GM23248 (cell line): ENCODE measurements at regions not wholly inside any gene's neighbourhood (a gene's known extent, or its start where the extent isn't known, plus 50 kb on each side); places are given as distances from the start of the nearest gene placed in this dataset.

Source experiments
- DNase-seq: peaks from one replicate; pipeline ENCODE4 v3.0.0-alpha.2; 2015
- H2AFZ ChIP-seq: fragments of 200-600 bp; sonication (generic); 2 replicates; pipeline ENCODE4 v1.6.1; 2016; ENCODE audit warnings: antibody characterized with exemption
- H3F3A ChIP-seq: fragments of 200-600 bp; sonication (generic); 2 replicates; pipeline ENCODE4 v1.6.1; 2016; ENCODE audit warnings: mild to moderate bottlenecking, antibody characterized with exemption, mixed run types; ENCODE audit not compliant: insufficient read depth
- H3K27ac ChIP-seq: fragments of 200-600 bp; sonication (generic); 2 replicates; pipeline ENCODE4 v1.5.1; 2016; ENCODE audit warnings: mild to moderate bottlenecking
- H3K27me3 ChIP-seq: fragments of 200-600 bp; sonication (generic); replicated peaks from 2 replicates; pipeline ENCODE4 v1.6.1; 2016; ENCODE audit warnings: mild to moderate bottlenecking; ENCODE audit not compliant: insufficient read depth
- H3K36me3 ChIP-seq: fragments of 200-600 bp; sonication (generic); 2 replicates; pipeline ENCODE4 v1.6.1; 2016; ENCODE audit warnings: low read depth, mild to moderate bottlenecking
- H3K4me1 ChIP-seq: fragments of 200-600 bp; sonication (generic); 2 replicates; pipeline ENCODE4 v1.6.1; 2016; ENCODE audit warnings: mild to moderate bottlenecking; ENCODE audit not compliant: insufficient read depth
- H3K4me2 ChIP-seq: fragments of 200-600 bp; sonication (generic); one replicate; pipeline ENCODE4 v1.6.1; 2016; ENCODE audit warnings: mild to moderate bottlenecking; ENCODE audit not compliant: unreplicated experiment
- H3K4me3 ChIP-seq: fragments of 200-600 bp; sonication (generic); 2 replicates; pipeline ENCODE4 v1.5.1; 2016; ENCODE audit warnings: mild to moderate bottlenecking
- H3K79me2 ChIP-seq: fragments of 200-600 bp; sonication (generic); 2 replicates; pipeline ENCODE4 v1.6.1; 2016; ENCODE audit warnings: mild to moderate bottlenecking; ENCODE audit not compliant: insufficient read depth
- H3K9ac ChIP-seq: fragments of 200-600 bp; sonication (generic); 2 replicates; pipeline ENCODE4 v1.6.1; 2016; ENCODE audit warnings: mild to moderate bottlenecking
- H3K9me2 ChIP-seq: fragments of 200-600 bp; sonication (generic); 2 replicates; pipeline ENCODE4 v1.6.1; 2016; ENCODE audit warnings: mixed run types, mild to moderate bottlenecking, moderate library complexity; ENCODE audit not compliant: insufficient read depth
- H3K9me3 ChIP-seq: fragments of 200-600 bp; sonication (generic); one replicate; pipeline ENCODE4 v1.6.1; 2017; ENCODE audit warnings: low read depth
- H4K20me1 ChIP-seq: fragments of 200-600 bp; sonication (generic); 2 replicates; pipeline ENCODE4 v1.6.0; 2016; ENCODE audit not compliant: insufficient read depth
- EZH2 ChIP-seq: fragments of 200-600 bp; sonication (generic); IDR thresholded peaks from 2 replicates; pipeline ENCODE4 v1.6.1; 2018; ENCODE audit warnings: antibody characterized with exemption, mild to moderate bottlenecking; ENCODE audit not compliant: insufficient read depth, poor library complexity, severe bottlenecking
- EZH2phosphoT487 ChIP-seq: fragments of 200-600 bp; sonication (generic); IDR thresholded peaks from 2 replicates; pipeline ENCODE4 v1.6.1; 2018; ENCODE audit warnings: antibody characterized with exemption, moderate library complexity, mild to moderate bottlenecking, low read depth; ENCODE audit not compliant: insufficient read depth
- WGBS, 2 experiments: methylation state at CpG; one replicate each; pipeline ENCODE4 v1.1.6; 2015 to 2017; ENCODE audit warnings: low lambda C conversion rate in 2 of 2, low coverage in 1 of 2; ENCODE audit errors: missing lambda C conversion rate in 2 of 2; 5-methylcytosine and 5-hydroxymethylcytosine counted together
- in situ Hi-C: fragments of 300-500 bp; cut with MboI; formaldehyde crosslinking; loops from 2 replicates; pipeline ENCODE4 v1.15.0; 2020

DNA sequence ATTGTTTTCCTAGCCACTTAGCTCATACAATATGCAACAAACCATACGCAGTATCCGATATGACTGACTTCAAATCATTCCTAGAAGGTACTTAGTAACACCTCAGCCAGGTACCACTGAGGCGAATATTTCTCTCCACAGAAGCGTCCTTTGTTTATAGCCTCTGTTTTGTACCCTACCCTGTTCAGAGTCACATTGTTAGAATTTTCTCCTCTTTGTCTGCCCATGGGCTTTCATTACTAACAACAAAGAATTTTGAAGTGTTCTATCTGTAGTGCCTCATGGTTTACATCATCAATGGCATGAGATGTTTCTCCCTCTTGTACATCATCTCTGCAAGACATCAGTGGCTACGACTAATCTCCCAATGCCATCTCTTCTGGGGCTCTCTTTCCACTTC lies 212.4 kb upstream of the GLI3 start:
- no peaks in the 10 kb centered on the region for H4K20me1 ChIP-seq

DNA sequence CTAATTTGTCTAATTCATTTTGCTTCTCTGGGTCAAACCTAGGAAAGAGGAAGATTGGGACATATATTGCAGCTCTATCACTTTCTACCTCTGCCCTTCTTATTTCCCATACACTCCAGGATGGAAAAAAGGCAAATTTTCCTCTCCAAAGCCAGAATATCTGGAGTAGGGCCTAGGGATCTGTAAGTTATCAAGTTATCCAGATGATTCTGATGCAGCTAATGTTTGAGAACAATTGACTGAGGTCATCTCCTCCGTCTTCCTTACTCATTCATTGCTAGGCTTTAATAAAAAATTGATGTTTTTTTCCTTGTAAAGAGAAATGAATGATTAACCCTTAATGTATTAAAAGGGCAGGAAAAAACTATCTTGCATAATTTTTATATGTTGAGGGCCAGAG lies 211.9 kb upstream of the GLI3 start:
- no peak for TF ChIP-seq EZH2phosphoT487
- no peak for TF ChIP-seq EZH2
- H3K4me2 ChIP-seq, result no peak overlapping the region
- H3K27me3 ChIP-seq, result peaks cover 7% of the 10 kb centered on the region; the same call in 1 of the 2 replicates
- no peaks in the 10 kb centered on the region for H3K79me2 ChIP-seq
- no peaks in the 10 kb centered on the region for H3K36me3 ChIP-seq
- no peaks in the 10 kb centered on the region for H3F3A ChIP-seq
- H3K9ac ChIP-seq, result no peak overlapping the region
- no peak for DNase-seq
- no peaks in the 10 kb centered on the region for H4K20me1 ChIP-seq
- H3K9me2 ChIP-seq, result no peaks in the 10 kb centered on the region
- H3K9me3 ChIP-seq, result no peaks in the 10 kb centered on the region
- no peak overlapping the region for H3K4me3 ChIP-seq
- H2AFZ ChIP-seq, result no peak overlapping the region
- in situ Hi-C loops, result no loop called here
- no peak overlapping the region for H3K27ac ChIP-seq
- peaks cover 6% of the 10 kb centered on the region; the same call in 1 of the 2 replicates for H3K4me1 ChIP-seq
- WGBS, 2 experiments, result 22 to 24% methylated on average over 1 of the region's 1 CpG

More for the DNA sequence above, 212.4 kb upstream of the GLI3 start:
- Histone ChIP-seq H3K9ac (no peak overlapping the region), H3K4me1 (peaks cover 6% of the 10 kb centered on the region; the same call in 1 of the 2 replicates), H3K9me2 (no peaks in the 10 kb centered on the region), H3K79me2 (no peaks in the 10 kb centered on the region), H3K4me2 (no peak overlapping the region), H2AFZ (no peak overlapping the region), H3K27ac (no peak overlapping the region), H3K4me3 (no peak overlapping the region), H3F3A (no peaks in the 10 kb centered on the region), H3K9me3 (no peaks in the 10 kb centered on the region), H3K27me3 (peaks cover 11% of the 10 kb centered on the region; the same call in 1 of the 2 replicates), H3K36me3 (no peaks in the 10 kb centered on the region)
- whole genome bisulfite sequencing, 2 experiments, result 63% methylated on average over 5 of the region's 5 CpGs
- TF ChIP-seq EZH2phosphoT487 (no peak), EZH2 (no peak)
- no peak for DNase-seq
- in situ Hi-C loops, result no loop called here

DNA sequence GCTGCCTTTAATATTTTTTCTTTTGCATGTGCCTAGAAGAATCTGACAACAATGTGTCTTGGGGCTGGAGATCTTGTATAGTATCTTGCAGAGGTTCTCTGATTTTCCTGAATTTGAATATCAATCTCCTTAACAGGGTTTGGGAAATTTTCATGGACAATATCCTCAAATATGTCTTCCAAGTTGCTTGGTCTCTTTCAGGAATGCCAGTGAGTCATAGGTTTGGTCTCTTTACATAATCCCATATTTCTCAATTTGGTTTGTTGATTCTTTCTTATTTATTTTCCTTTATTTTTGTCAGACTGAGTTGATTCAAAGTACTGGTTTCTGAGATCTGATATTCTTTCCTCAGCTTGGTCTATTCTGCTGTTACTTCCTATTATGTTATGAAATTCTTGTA lies 208.7 kb upstream of the GLI3 start:
- TF ChIP-seq EZH2phosphoT487 (no peak), EZH2 (no peak)
- Histone ChIP-seq H3K4me1 (peaks cover 6% of the 10 kb centered on the region; the same call in 1 of the 2 replicates), H3K27ac (no peak overlapping the region), H2AFZ (no peak overlapping the region), H3K4me2 (no peak overlapping the region), H3K36me3 (no peaks in the 10 kb centered on the region), H3K9me3 (no peaks in the 10 kb centered on the region), H3K79me2 (no peaks in the 10 kb centered on the region), H3K27me3 (peaks cover 4% of the 10 kb centered on the region; the same call in 1 of the 2 replicates), H3K9me2 (no peaks in the 10 kb centered on the region), H3F3A (no peaks in the 10 kb centered on the region), H3K4me3 (no peak overlapping the region), H3K9ac (no peak overlapping the region), H4K20me1 (no peaks in the 10 kb centered on the region)
- in situ Hi-C loops, result no loop called here
- DNase-seq, result peak; percentile 44

DNA sequence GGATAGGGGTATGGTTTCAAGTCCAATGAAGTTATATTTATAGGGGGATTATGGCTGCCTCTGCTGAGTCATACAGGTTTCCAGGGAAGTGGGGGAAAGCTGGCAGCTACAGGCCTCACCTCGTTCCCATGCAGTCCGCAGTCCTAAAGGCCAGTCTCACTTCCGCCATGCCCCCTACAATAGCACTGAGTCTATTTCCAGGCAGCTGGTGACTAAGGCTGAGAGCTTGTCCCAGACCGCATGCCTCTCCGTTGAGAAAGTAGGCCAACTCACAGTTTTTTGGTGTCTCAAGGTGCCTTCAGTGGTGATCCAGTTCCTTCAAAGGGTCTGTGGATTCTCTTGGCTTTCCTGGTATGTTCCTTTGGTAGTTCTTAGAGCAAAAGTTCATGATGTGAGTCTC lies 203.9 kb upstream of the GLI3 start:
- Histone ChIP-seq H2AFZ (no peak overlapping the region), H3K9me3 (peaks cover 3% of the 10 kb centered on the region), H3K27ac (no peak overlapping the region), H3K9me2 (no peaks in the 10 kb centered on the region), H3K9ac (no peak overlapping the region), H3K4me2 (no peak overlapping the region), H3K36me3 (no peaks in the 10 kb centered on the region), H3K4me3 (no peak overlapping the region), H3F3A (no peaks in the 10 kb centered on the region), H3K4me1 (peaks cover 5% of the 10 kb centered on the region; the same call in 1 of the 2 replicates), H3K79me2 (no peaks in the 10 kb centered on the region), H3K27me3 (no peaks in the 10 kb centered on the region; the same call in 1 of the 2 replicates), H4K20me1 (no peaks in the 10 kb centered on the region)
- in situ Hi-C loops, result no loop called here
- DNase-seq, result no peak
- WGBS, 2 experiments, result 67% methylated on average over 5 of the region's 5 CpGs
- TF ChIP-seq EZH2phosphoT487 (no peak), EZH2 (no peak)

DNA sequence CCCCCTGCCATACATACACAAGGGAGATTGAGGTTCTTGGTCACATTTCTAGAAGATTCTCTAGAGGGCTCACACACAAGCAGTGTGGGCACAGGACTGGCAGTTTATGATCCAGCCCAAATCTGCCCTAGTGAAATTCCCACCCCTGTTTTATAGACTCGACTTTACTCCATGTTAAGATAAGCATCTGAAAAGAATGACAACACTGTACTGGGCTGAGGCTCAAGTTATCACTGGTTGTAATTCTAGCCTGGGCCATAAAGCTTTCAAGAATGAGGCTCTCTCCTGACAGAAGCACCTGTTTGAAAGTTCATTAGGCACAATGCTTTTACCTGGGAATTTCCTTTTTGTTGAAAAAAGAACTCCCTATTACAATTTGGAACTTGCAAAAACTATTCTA lies 195.6 kb upstream of the GLI3 start:
- 39 to 41% methylated on average over 1 of the region's 1 CpG for WGBS, 2 experiments
- TF ChIP-seq EZH2phosphoT487 (no peak), EZH2 (no peak)
- H3K27me3 ChIP-seq, result no peaks in the 10 kb centered on the region
- H3K4me3 ChIP-seq, result no peak overlapping the region
- H2AFZ ChIP-seq, result no peak overlapping the region
- H3F3A ChIP-seq, result no peaks in the 10 kb centered on the region
- no peaks in the 10 kb centered on the region for H3K4me1 ChIP-seq
- H3K9me2 ChIP-seq, result no peaks in the 10 kb centered on the region
- in situ Hi-C loops, result no loop called here
- H4K20me1 ChIP-seq, result no peaks in the 10 kb centered on the region
- H3K4me2 ChIP-seq, result no peak overlapping the region
- H3K9ac ChIP-seq, result no peak overlapping the region
- H3K9me3 ChIP-seq, result no peaks in the 10 kb centered on the region
- H3K79me2 ChIP-seq, result no peaks in the 10 kb centered on the region
- no peaks in the 10 kb centered on the region for H3K36me3 ChIP-seq
- H3K27ac ChIP-seq, result no peak overlapping the region
- DNase-seq, result no peak
